ENCODE measurements at regions not wholly inside any gene's neighbourhood (a gene's known extent, or its start where the extent isn't known, plus 50 kb on each side); places are given as distances from the start of the nearest gene placed in this dataset.

DNA sequence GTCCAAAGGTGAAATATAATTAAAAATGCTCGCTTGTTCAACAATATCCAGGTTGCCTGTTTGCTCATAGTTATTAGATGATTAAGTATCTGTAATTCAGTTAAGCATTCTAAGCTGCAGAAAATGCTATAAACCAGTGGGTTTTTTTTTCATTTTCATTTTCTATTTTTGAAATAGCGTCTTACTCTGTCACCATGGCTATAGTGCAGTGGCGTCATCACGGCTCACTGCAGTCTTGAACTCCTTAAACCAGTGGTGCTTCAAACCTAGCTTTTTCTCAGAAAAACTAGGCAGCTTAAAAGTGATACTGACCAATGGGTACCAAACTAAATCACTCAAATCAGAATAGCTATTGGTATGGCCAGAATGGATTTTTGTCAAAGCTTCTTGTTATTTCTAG is 925.2 kb downstream of the TSN start:
- TF ChIP-seq CTCF (IDR thresholded peaks at IDR 0.05) = no peak
- TF ChIP-seq POLR2A (IDR thresholded peaks at IDR 0.05) = no peak

Data from esophagus squamous epithelium (tissue), 4 donors.